ENCODE measurements at regions not wholly inside any gene's neighbourhood (a gene's known extent, or its start where the extent isn't known, plus 50 kb on each side); places are given as distances from the start of the nearest gene placed in this dataset.

GRCh38 chr4:128481752-128482480 is 194.3 kb upstream of the PGRMC2 start:
- intact Hi-C loops (cut with DNase I; ENCODE audit: low total_unique reads) = no loop called here
- 88 to 100% (median 90%) methylated on average over 1 of the region's 1 CpG for WGBS, 5 donors

GRCh38 chr4:128480945-128481344 is 193.3 kb upstream of the PGRMC2 start:
- no peaks in the 10 kb centered on the region for H3K27me3 ChIP-seq
- peaks cover 0 to 4% (median 0%) of the 10 kb centered on the region in 4 donors for H3K4me1 ChIP-seq
- WGBS, 5 donors = 96 to 100% (median 97%) methylated on average over 1 of the region's 1 CpG
- H3K4me3 ChIP-seq = no peak overlapping the region
- H3K27ac ChIP-seq = no peak overlapping the region
- DNase-seq = no peak
- TF ChIP-seq POLR2AphosphoS5 (IDR thresholded peaks at IDR 0.05) (no peak), POLR2A (IDR thresholded peaks at IDR 0.05) (no peak), CTCF (IDR thresholded peaks at IDR 0.05) (no peak), EP300 (IDR thresholded peaks at IDR 0.05) (no peak)
- intact Hi-C loops (cut with DNase I; ENCODE audit: low total_unique reads) = no loop called here
- no peaks in the 10 kb centered on the region for H3K9me3 ChIP-seq
- no peaks in the 10 kb centered on the region for H3K36me3 ChIP-seq

More at GRCh38 chr4:128481752-128482480, 194.3 kb upstream of the PGRMC2 start:
- no peaks in the 10 kb centered on the region for H3K9me3 ChIP-seq
- H3K4me3 ChIP-seq = no peak overlapping the region
- H3K27ac ChIP-seq = no peak overlapping the region
- no peak for DNase-seq
- peaks cover 0 to 4% (median 0%) of the 10 kb centered on the region in 4 donors for H3K4me1 ChIP-seq
- H3K36me3 ChIP-seq = no peaks in the 10 kb centered on the region
- no peaks in the 10 kb centered on the region for H3K27me3 ChIP-seq
- TF ChIP-seq POLR2A (IDR thresholded peaks at IDR 0.05) = no peak
- TF ChIP-seq EP300 (IDR thresholded peaks at IDR 0.05) = no peak
- no peak for TF ChIP-seq CTCF (IDR thresholded peaks at IDR 0.05)
- no peak for TF ChIP-seq POLR2AphosphoS5 (IDR thresholded peaks at IDR 0.05)

- no peaks in the 10 kb centered on the region for H3K36me3 ChIP-seq
- DNase-seq = no peak
- no peak overlapping the region for H3K27ac ChIP-seq
- TF ChIP-seq EP300 (IDR thresholded peaks at IDR 0.05) (no peak), POLR2A (IDR thresholded peaks at IDR 0.05) (no peak), CTCF (IDR thresholded peaks at IDR 0.05) (no peak), POLR2AphosphoS5 (IDR thresholded peaks at IDR 0.05) (no peak)
- WGBS, 5 donors = 34 to 47% (median 44%) methylated on average over 4 of the region's 4 CpGs
- H3K4me1 ChIP-seq = peaks cover 0 to 4% (median 0%) of the 10 kb centered on the region in 4 donors
- intact Hi-C loops (cut with DNase I; ENCODE audit: low total_unique reads) = no loop called here
- no peaks in the 10 kb centered on the region for H3K9me3 ChIP-seq
- H3K27me3 ChIP-seq = no peaks in the 10 kb centered on the region
- no peak overlapping the region for H3K4me3 ChIP-seq
Measured at GRCh38 chr4:128477540-128477939, 189.9 kb upstream of the PGRMC2 start.

GRCh38 chr4:128475597-128475996 is 188.0 kb upstream of the PGRMC2 start:
- H3K4me3 ChIP-seq = no peak overlapping the region
- no peak for DNase-seq
- peaks cover 0 to 4% (median 0%) of the 10 kb centered on the region in 4 donors for H3K4me1 ChIP-seq
- intact Hi-C loops (cut with DNase I; ENCODE audit: low total_unique reads) = no loop called here
- no peaks in the 10 kb centered on the region for H3K27me3 ChIP-seq
- H3K9me3 ChIP-seq = no peaks in the 10 kb centered on the region
- TF ChIP-seq POLR2AphosphoS5 (IDR thresholded peaks at IDR 0.05) = no peak
- TF ChIP-seq CTCF (IDR thresholded peaks at IDR 0.05) = no peak
- no peak for TF ChIP-seq POLR2A (IDR thresholded peaks at IDR 0.05)
- WGBS, 5 donors = 89 to 100% (median 97%) methylated on average over 1 of the region's 1 CpG
- H3K36me3 ChIP-seq = no peaks in the 10 kb centered on the region
- no peak overlapping the region for H3K27ac ChIP-seq
